Epidermal melanocyte (primary cell): ENCODE measurements at regions not wholly inside any gene's neighbourhood (a gene's known extent, or its start where the extent isn't known, plus 50 kb on each side); places are given as distances from the start of the nearest gene placed in this dataset.

Source experiments
- DNase-seq: peaks from one replicate; pipeline ENCODE4 v3.0.0; 2011; ENCODE audit warnings: low spot score; ENCODE audit not compliant: insufficient read length

DNA sequence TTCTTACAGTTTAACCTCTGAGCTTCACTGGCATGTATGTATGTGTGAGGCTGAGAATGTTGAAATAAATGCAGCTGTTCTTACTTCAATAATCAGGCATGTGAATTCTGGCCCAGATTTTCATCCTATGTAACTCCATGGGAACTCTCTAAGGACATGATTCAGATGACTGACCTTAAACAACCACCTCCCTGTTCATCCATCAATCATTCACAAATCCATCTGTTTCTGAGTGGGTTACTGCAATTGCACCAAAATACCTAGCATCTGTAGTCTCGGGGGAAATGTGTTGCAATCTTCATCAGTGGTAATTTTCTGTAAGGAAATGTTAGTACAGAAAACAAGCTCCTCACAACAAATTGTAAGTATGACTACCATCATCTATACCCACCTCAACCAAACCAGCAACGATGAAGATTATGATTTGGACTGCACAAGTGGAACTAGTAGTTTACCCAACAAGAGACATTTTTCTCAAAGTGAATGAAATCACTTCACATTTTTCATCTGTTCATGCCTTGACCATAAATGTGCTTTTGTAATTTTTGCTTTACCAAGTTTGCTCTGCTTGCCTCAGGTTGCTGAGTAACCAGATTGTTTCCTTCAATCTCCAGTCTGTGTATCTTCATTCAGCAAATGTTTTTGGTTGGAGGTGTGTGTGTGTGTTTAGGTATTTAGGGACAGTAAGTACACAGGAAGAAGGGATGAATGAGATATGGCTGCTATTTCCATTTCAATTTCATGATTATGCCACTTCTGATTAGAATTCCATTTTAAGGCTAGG is 65.7 kb upstream of the FZD8 start:
- DNase-seq, result no peak

- DNase-seq, result no peak
These were observed 64.9 kb upstream of the FZD8 start for GRCh38 chr10:35706959-35707358.

DNA sequence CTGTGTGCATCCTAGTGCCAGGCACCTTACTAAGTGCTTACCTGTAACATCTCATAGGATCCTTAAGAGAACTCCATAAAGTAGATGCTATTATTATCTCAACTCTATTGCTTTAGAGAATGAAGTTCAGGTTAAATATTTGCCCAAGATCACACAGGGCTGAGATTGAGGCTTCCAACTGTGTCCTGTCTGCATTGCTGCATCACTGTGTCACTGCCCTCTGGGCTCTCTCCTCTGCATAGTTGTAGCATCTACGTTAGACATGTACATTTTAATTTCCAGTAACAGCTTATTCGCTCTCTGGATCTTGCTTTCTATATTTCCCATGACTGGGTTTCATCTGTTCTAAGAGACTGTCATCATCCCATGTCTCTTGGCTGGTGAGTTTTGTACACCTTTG is 63.6 kb upstream of the FZD8 start:
- DNase-seq, result no peak

- DNase-seq, result no peak
These were observed 63.0 kb upstream of the FZD8 start for GRCh38 chr10:35705051-35705450.

DNA sequence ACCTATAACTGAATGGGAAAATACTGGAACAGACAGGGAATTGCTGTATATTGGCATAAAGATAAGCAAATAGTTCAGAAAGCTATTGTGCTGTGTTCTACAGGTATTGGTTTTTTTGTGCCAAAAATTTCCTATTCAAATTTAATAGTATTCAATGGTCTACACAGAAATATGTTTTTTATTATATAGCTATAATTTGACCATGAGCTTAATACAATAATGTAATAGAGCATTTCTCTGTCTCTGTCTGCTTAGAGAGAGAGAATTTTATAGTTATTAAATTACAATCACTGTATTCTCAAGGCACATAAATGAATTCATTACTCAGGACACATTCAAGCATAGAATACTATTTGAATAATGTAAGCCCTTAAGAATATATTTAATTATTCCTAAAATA is 62.3 kb upstream of the FZD8 start:
- no peak for DNase-seq

GRCh38 chr10:35700487-35700882 is 58.4 kb upstream of the FZD8 start:
- DNase-seq, result no peak

DNA sequence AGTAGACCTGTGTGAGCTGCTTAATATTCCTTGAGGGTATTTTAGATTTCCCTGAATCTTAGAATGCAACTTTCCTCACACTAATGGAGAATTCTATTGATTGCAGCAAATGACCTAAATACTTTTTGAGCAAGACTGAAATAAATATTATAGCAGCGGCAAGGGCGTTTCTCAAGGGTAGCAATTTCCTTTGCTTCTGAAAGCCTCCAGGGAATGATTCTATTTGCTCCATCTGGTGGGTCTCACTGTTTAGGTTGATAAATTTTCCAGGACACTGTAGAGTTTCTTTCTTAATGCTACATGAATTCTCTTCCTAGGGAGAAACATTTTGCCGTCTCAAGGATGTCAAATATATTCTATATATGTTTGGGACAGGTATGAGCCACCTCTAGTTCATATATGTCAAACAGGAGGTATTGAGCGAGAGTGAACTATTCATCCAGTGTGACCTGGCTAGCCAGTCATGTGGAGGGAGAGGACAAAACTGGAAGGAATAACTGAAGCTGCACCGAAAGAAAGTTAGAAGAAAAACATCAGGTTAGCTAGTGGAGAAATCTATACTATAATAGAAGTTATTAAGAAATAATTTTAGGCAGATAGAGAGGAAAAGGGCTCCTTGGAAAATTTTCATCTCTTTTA is 57.9 kb upstream of the FZD8 start:
- DNase-seq, result no peak

DNA sequence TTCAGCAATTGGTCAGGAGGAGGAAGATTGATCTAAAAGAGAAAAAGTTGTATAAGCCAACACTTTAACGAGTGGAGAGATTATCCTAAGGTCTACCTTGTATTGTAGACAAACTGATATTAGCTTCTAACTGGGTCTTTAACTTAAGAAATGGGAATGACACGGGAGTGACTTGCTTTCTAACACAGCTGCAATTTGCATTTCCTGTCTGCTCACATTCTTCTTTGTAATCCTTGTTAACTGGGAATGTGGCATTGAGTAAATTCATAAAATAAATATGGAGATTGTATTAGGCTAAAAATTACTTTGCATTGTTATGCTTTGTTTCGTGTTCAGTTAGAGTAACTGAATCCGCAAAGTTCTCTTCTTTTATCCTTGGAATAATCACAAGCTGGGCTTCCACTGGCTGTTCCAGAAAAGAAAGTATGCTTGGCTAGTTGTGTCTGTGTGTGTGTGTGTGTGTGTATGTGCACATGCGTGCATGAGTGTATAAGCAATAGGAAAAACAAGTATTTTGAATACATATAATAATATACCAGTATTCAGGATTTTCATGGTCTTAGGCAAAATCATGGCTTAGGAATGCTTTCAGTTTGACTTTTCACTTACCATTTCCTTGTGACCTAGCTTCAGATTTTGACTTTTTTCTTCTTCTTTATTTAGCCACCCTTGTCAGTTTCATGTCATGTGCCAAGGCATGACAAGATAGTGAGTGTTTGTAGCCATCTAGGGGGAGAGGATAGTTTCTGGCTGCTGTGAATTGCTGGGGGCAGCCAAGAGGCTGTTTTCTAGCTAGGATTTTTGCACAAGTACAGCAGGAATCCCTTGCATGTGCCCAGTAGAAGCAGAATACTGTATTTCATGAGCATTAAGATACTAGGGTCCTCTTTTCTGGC is 54.5 kb upstream of the FZD8 start:
- DNase-seq, result peak; percentile 36

DNA sequence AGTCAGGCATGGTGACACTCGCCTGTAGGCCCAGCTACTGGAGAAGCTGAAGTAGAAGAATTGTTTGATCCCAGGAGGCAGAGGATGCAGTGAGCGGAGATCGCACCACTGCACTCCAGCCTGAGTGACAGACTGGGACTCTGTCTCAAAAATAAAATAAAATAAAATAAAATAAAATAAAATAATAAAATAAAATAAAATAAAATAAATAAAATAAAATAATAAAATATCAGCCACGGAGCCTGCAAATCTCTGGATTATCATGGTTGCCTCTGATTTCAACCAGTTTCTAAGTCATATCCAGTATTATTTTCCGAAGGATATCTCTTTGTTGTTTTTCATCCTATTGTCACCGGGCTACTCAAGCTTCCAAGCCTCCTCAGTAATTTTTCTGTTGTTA is 51.7 kb upstream of the FZD8 start:
- DNase-seq, result no peak
